Astrocyte (in vitro differentiated cells and primary cell): ENCODE measurements at regions not wholly inside any gene's neighbourhood (a gene's known extent, or its start where the extent isn't known, plus 50 kb on each side); places are given as distances from the start of the nearest gene placed in this dataset.

Source experiments
- DNase-seq: peaks from one replicate; pipeline ENCODE4 v3.0.0-alpha.2; 2010; ENCODE audit warnings: low read depth
- FAIRE-seq: peaks from 2 replicates; lab custom pipeline; 2011; peaks lifted over from hg19 to GRCh38; lab: Jason Lieb, UNC
- H2AFZ ChIP-seq: 2 replicates; pipeline ENCODE4 v1.6.0; 2012; ENCODE audit warnings: low read depth, low read length, inconsistent platforms
- H3K27ac ChIP-seq: 2 replicates; pipeline ENCODE4 v1.5.1; 2011; ENCODE audit warnings: low read depth, low read length, inconsistent platforms
- H3K27me3 ChIP-seq: 2 replicates; pipeline ENCODE4 v1.6.0; 2011; ENCODE audit warnings: low read length, inconsistent platforms; ENCODE audit not compliant: insufficient read depth
- H3K36me3 ChIP-seq: 2 replicates; pipeline ENCODE4 v1.5.1; 2011; ENCODE audit warnings: low read length, inconsistent platforms; ENCODE audit not compliant: insufficient read depth
- H3K4me1 ChIP-seq: 2 replicates; pipeline ENCODE4 v1.5.1; 2011; ENCODE audit warnings: low read length, inconsistent platforms; ENCODE audit not compliant: insufficient read depth
- H3K4me2 ChIP-seq: 2 replicates; pipeline ENCODE4 v1.6.0; 2012; ENCODE audit warnings: low read length, inconsistent platforms
- H3K4me3 ChIP-seq: 2 replicates; pipeline ENCODE4 v1.5.1; 2011; ENCODE audit warnings: low read depth, mild to moderate bottlenecking, low read length, inconsistent platforms; ENCODE audit not compliant: insufficient read depth
- H3K79me2 ChIP-seq: 2 replicates; pipeline ENCODE4 v1.6.0; 2012; ENCODE audit warnings: mild to moderate bottlenecking, low read length, inconsistent platforms; ENCODE audit not compliant: insufficient read depth
- H3K9ac ChIP-seq: 2 replicates; pipeline ENCODE4 v1.6.0; 2012; ENCODE audit warnings: mild to moderate bottlenecking, low read length, inconsistent platforms
- H3K9me3 ChIP-seq: 2 replicates; pipeline ENCODE4 v1.5.1; 2012; ENCODE audit warnings: low read depth, mild to moderate bottlenecking, low read length, inconsistent platforms; ENCODE audit not compliant: insufficient read depth
- H4K20me1 ChIP-seq: 2 replicates; pipeline ENCODE4 v1.6.0; 2012; ENCODE audit warnings: low read length, inconsistent platforms; ENCODE audit not compliant: insufficient read depth
- H3K27ac Mint-ChIP-seq: one replicate; pipeline ENCODE4 v1.8.0; 2021; ENCODE audit warnings: mild to moderate bottlenecking, mixed read lengths; ENCODE audit not compliant: unreplicated experiment
- H3K27me3 Mint-ChIP-seq: one replicate; pipeline ENCODE4 v1.8.0; 2021; ENCODE audit warnings: low read depth, mixed read lengths; ENCODE audit not compliant: unreplicated experiment
- H3K36me3 Mint-ChIP-seq: one replicate; pipeline ENCODE4 v1.8.0; 2021; ENCODE audit warnings: low read depth, mixed read lengths; ENCODE audit not compliant: unreplicated experiment
- H3K4me1 Mint-ChIP-seq: one replicate; pipeline ENCODE4 v1.8.0; 2021; ENCODE audit warnings: low read depth, mixed read lengths; ENCODE audit not compliant: unreplicated experiment
- H3K4me3 Mint-ChIP-seq: one replicate; pipeline ENCODE4 v1.8.0; 2021; ENCODE audit warnings: mild to moderate bottlenecking, moderate library complexity, mixed read lengths; ENCODE audit not compliant: unreplicated experiment
- H3K9me3 Mint-ChIP-seq: one replicate; pipeline ENCODE4 v1.8.0; 2021; ENCODE audit warnings: mild to moderate bottlenecking, mixed read lengths; ENCODE audit not compliant: unreplicated experiment
- CTCF ChIP-seq: IDR thresholded peaks from 2 replicates; pipeline ENCODE4 v1.5.1; 2011; ENCODE audit warnings: low read depth, mild to moderate bottlenecking, inconsistent platforms, low read length, moderate library complexity; ENCODE audit not compliant: insufficient read depth
- EZH2 ChIP-seq: IDR thresholded peaks from 2 replicates; pipeline ENCODE4 v1.6.1; 2012; ENCODE audit warnings: mild to moderate bottlenecking, low read length, inconsistent platforms; ENCODE audit not compliant: insufficient read depth

GRCh38 chrX:87391742-87392141 lies 125.9 kb upstream of the KLHL4 start:
- Mint-ChIP-seq H3K4me1 (peaks cover 3% of the 10 kb centered on the region), H3K9me3 (no peaks in the 10 kb centered on the region), H3K27ac (no peak overlapping the region), H3K36me3 (no peaks in the 10 kb centered on the region), H3K4me3 (no peak overlapping the region), H3K27me3 (no peaks in the 10 kb centered on the region)
- H3K4me2 ChIP-seq, result no peak overlapping the region
- no peaks in the 10 kb centered on the region for H3K9me3 ChIP-seq
- no peaks in the 10 kb centered on the region for H3K27me3 ChIP-seq
- no peaks in the 10 kb centered on the region for H4K20me1 ChIP-seq
- no peak overlapping the region for H3K4me3 ChIP-seq
- no peak overlapping the region for H3K27ac ChIP-seq
- FAIRE-seq (no peak), DNase-seq (no peak)
- H2AFZ ChIP-seq, result no peak overlapping the region
- no peak overlapping the region for H3K9ac ChIP-seq
- TF ChIP-seq EZH2 (no peak), CTCF (no peak)
- no peaks in the 10 kb centered on the region for H3K36me3 ChIP-seq
- H3K79me2 ChIP-seq, result no peaks in the 10 kb centered on the region
- H3K4me1 ChIP-seq, result no peaks in the 10 kb centered on the region

- Mint-ChIP-seq H3K27me3 (no peaks in the 10 kb centered on the region), H3K27ac (no peak overlapping the region), H3K4me3 (no peak overlapping the region), H3K9me3 (no peaks in the 10 kb centered on the region), H3K4me1 (peaks cover 3% of the 10 kb centered on the region), H3K36me3 (no peaks in the 10 kb centered on the region)
- no peak overlapping the region for H3K9ac ChIP-seq
- DNase-seq, result no peak
- no peak overlapping the region for H3K27ac ChIP-seq
- H2AFZ ChIP-seq, result no peak overlapping the region
- TF ChIP-seq CTCF (no peak), EZH2 (no peak)
- H3K79me2 ChIP-seq, result no peaks in the 10 kb centered on the region
- no peaks in the 10 kb centered on the region for H3K9me3 ChIP-seq
- no peaks in the 10 kb centered on the region for H3K36me3 ChIP-seq
- H3K4me3 ChIP-seq, result no peak overlapping the region
- no peaks in the 10 kb centered on the region for H3K27me3 ChIP-seq
- H3K4me1 ChIP-seq, result no peaks in the 10 kb centered on the region
- no peak for FAIRE-seq
- no peaks in the 10 kb centered on the region for H4K20me1 ChIP-seq
- H3K4me2 ChIP-seq, result no peak overlapping the region
Measured at GRCh38 chrX:87392369-87392768, 125.2 kb upstream of the KLHL4 start.

GRCh38 chrX:87397103-87397886 lies 120.3 kb upstream of the KLHL4 start:
- no peaks in the 10 kb centered on the region for H3K27me3 ChIP-seq
- H3K4me2 ChIP-seq, result no peak overlapping the region
- no peaks in the 10 kb centered on the region for H3K4me1 ChIP-seq
- Mint-ChIP-seq H3K9me3 (no peaks in the 10 kb centered on the region), H3K4me3 (no peak overlapping the region), H3K4me1 (no peaks in the 10 kb centered on the region), H3K27ac (no peak overlapping the region), H3K27me3 (no peaks in the 10 kb centered on the region), H3K36me3 (no peaks in the 10 kb centered on the region)
- no peak overlapping the region for H3K4me3 ChIP-seq
- no peak overlapping the region for H2AFZ ChIP-seq
- H3K9ac ChIP-seq, result no peak overlapping the region
- no peak overlapping the region for H3K27ac ChIP-seq
- FAIRE-seq, result peak; percentile 13
- no peaks in the 10 kb centered on the region for H4K20me1 ChIP-seq
- DNase-seq, result peak; percentile 2
- H3K9me3 ChIP-seq, result no peaks in the 10 kb centered on the region
- TF ChIP-seq EZH2, result no peak
- TF ChIP-seq CTCF, result no peak
- H3K36me3 ChIP-seq, result no peaks in the 10 kb centered on the region
- no peaks in the 10 kb centered on the region for H3K79me2 ChIP-seq
